Lower lobe of right lung (tissue), 2 donors: ENCODE measurements at regions not wholly inside any gene's neighbourhood (a gene's known extent, or its start where the extent isn't known, plus 50 kb on each side); places are given as distances from the start of the nearest gene placed in this dataset.
A peak's percentile ranks its signal among the peaks of the same experiment; 100 is the strongest.
"Not testable (repeated sequence)": the region's sequence is repeated elsewhere in the genome, so short reads cannot be mapped to it uniquely, and the experiment has no call there.

Source experiments
- ATAC-seq, 2 donors: fragments of 200-7000 bp; cut with Tn5 transposase; one replicate each; pipeline ENCODE4 v1.9.1; 2020 to 2022; ENCODE audit warnings: mild to moderate bottlenecking in 2 of 2, moderate library complexity in 2 of 2
- DNase-seq: peaks from one replicate; pipeline ENCODE4 v3.0.0-alpha.2; 2020
- H3K27ac ChIP-seq: fragments of 200-600 bp; one replicate; pipeline ENCODE4 v1.8.0; 2022
- H3K27me3 ChIP-seq: fragments of 200-600 bp; one replicate; pipeline ENCODE4 v1.8.0; 2022; ENCODE audit warnings: low read depth
- H3K36me3 ChIP-seq: fragments of 200-600 bp; one replicate; pipeline ENCODE4 v1.8.0; 2022; ENCODE audit warnings: mild to moderate bottlenecking
- H3K4me1 ChIP-seq: fragments of 200-600 bp; one replicate; pipeline ENCODE4 v1.8.0; 2022
- H3K4me3 ChIP-seq: fragments of 200-600 bp; one replicate; pipeline ENCODE4 v1.8.0; 2022; ENCODE audit warnings: mild to moderate bottlenecking
- H3K9me3 ChIP-seq: fragments of 200-600 bp; one replicate; pipeline ENCODE4 v1.8.0; 2022
- intact Hi-C: fragments of 100-400 bp; cut with DNase I; formaldehyde crosslinking; loops from one replicate; pipeline ENCODE4 v1.11.0; 2022
- TF ChIP-seq, protein P1 (sequence below): fragments of 200-600 bp; IDR thresholded peaks from one replicate; pipeline ENCODE4 v1.8.0; 2022; ENCODE audit warnings: antibody characterized with exemption, mild to moderate bottlenecking
- donor health status: DM: no; HTN: yes; CAD: no; lungs with severe emphysema.

DNA sequence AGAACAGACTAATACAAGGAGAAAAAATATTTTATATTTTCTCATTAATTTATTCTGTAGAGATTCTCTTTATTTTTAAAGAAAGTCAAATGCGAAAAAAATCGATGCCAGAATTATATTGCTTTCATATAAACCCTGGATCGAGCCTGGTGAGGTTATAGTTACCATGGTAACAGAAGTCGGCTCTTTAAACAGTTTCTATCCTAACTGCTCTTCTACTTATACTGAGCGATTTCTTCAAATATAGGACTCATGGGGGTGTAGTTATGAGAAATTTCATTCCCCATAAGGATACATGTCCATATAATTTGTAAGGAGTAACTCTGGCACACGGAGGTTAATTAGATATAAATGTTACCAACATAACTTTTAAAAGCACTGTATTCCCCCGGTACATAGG, 973.5 kb upstream of the NCAM2 start:
- Histone ChIP-seq H3K4me3 (no peak overlapping the region), H3K36me3 (no peaks in the 10 kb centered on the region), H3K4me1 (no peaks in the 10 kb centered on the region), H3K9me3 (no peaks in the 10 kb centered on the region), H3K27me3 (no peaks in the 10 kb centered on the region), H3K27ac (no peak overlapping the region)
- intact Hi-C loops: no loop called here
- DNase-seq (no peak), ATAC-seq (no peak)
- TF ChIP-seq, protein P1, sequence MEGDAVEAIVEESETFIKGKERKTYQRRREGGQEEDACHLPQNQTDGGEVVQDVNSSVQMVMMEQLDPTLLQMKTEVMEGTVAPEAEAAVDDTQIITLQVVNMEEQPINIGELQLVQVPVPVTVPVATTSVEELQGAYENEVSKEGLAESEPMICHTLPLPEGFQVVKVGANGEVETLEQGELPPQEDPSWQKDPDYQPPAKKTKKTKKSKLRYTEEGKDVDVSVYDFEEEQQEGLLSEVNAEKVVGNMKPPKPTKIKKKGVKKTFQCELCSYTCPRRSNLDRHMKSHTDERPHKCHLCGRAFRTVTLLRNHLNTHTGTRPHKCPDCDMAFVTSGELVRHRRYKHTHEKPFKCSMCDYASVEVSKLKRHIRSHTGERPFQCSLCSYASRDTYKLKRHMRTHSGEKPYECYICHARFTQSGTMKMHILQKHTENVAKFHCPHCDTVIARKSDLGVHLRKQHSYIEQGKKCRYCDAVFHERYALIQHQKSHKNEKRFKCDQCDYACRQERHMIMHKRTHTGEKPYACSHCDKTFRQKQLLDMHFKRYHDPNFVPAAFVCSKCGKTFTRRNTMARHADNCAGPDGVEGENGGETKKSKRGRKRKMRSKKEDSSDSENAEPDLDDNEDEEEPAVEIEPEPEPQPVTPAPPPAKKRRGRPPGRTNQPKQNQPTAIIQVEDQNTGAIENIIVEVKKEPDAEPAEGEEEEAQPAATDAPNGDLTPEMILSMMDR: no peak

DNA sequence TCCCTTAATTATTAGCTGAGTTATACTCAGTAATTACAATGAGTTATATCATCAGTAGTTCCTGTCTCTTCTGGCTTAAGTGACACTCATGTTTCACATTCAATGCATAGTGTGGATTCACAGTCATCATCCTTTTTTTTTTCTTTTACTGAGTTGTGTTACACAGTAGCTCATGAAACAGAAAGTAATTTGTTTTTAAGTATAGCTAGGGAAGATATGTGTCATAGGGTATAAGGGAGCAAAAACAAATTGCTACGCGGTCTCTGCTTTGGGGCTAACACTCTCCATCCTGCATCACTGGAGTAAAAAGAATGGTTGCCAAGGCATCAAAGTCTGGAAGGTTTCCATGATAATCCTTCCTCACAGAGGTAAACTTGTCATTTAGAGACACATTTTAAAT, 971.7 kb upstream of the NCAM2 start:
- intact Hi-C loops: no loop called here
- H3K4me3 ChIP-seq: no peak overlapping the region
- ATAC-seq (no peak), DNase-seq (no peak)
- no peaks in the 10 kb centered on the region for H3K36me3 ChIP-seq
- no peaks in the 10 kb centered on the region for H3K4me1 ChIP-seq
- no peaks in the 10 kb centered on the region for H3K27me3 ChIP-seq
- H3K9me3 ChIP-seq: no peaks in the 10 kb centered on the region
- TF ChIP-seq, protein P1: no peak
- H3K27ac ChIP-seq: no peak overlapping the region

DNA sequence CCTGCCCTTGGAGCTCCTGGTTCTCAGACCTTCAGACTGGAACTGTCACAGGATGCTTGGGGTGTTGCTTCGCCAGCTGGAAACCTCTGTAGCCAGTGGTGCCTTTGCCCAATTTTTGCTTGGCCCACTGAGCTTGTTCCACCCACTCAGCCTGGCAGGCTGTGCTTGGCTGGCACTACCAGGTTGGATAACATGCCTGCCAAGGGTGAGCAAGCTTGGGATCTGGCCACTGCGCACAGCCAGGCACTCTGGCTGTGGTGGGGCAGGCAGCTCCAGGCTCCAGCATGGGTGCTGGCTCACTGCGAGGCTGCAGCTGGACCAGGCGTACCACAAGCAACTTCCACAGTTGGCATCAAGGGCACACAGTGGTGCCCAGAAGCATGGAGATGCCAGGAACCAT, 967.8 kb upstream of the NCAM2 start:
- intact Hi-C loops: no loop called here
- ATAC-seq (peak in 1 of 2 donors; percentile 23), DNase-seq (no peak)
- H3K36me3 ChIP-seq: no peaks in the 10 kb centered on the region
- no peaks in the 10 kb centered on the region for H3K9me3 ChIP-seq
- H3K27ac ChIP-seq: no peak overlapping the region
- TF ChIP-seq, protein P1: no peak
- no peak overlapping the region for H3K4me3 ChIP-seq
- no peaks in the 10 kb centered on the region for H3K27me3 ChIP-seq
- no peaks in the 10 kb centered on the region for H3K4me1 ChIP-seq

DNA sequence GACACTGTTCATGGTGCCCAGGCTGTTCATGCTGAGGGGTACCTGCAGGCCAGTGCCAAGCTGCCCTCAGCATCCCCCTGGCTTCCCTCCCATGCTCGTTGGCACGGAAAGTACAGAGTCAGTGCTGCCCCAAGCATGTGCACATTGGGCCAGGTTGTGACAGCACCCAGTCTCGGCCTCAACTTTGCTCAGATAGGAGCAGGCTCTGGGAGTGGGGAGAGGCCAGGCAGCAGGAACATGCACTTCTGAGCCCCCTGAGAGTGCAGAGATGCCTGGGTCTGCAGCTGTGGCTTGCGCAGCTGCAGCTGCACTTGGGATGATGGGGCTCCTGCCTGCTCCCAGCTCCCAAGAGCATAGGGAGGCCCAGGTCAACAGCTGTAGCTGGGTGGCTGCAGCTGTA, 966.4 kb upstream of the NCAM2 start:
- Histone ChIP-seq H3K36me3 (no peaks in the 10 kb centered on the region), H3K9me3 (no peaks in the 10 kb centered on the region), H3K27ac (no peak overlapping the region), H3K4me1 (no peaks in the 10 kb centered on the region), H3K4me3 (no peak overlapping the region), H3K27me3 (no peaks in the 10 kb centered on the region)
- ATAC-seq (peak in 1 of 2 donors; percentile 38), DNase-seq (no peak)
- TF ChIP-seq, protein P1: no peak
- intact Hi-C loops: no loop called here

DNA sequence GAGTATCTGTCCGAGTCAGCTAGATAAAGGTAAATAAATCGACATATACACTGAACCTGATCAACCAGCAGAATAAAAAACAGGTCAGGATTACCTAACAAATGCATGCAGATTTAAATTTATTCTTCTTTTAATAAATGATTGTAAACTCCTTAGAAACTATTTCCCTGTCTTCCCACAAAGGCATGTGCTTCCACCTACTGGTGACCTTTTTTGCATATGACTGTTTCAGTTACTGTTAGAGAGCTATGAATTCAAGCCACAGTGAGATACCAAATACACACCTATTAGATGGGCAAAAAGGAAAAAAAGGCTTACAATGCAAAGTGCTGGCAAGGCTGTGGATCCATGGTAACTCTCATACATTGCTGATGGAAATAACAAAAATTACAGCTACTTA, 957.4 kb upstream of the NCAM2 start:
- TF ChIP-seq, protein P1: peak; percentile 12
- no peak for ATAC-seq
- no peaks in the 10 kb centered on the region for H3K27me3 ChIP-seq
- no peaks in the 10 kb centered on the region for H3K9me3 ChIP-seq
- intact Hi-C loops: no loop called here
- no peaks in the 10 kb centered on the region for H3K4me1 ChIP-seq
- H3K36me3 ChIP-seq: no peaks in the 10 kb centered on the region
- H3K27ac ChIP-seq: no peak overlapping the region
- H3K4me3 ChIP-seq: no peak overlapping the region
- DNase-seq: no peak

DNA sequence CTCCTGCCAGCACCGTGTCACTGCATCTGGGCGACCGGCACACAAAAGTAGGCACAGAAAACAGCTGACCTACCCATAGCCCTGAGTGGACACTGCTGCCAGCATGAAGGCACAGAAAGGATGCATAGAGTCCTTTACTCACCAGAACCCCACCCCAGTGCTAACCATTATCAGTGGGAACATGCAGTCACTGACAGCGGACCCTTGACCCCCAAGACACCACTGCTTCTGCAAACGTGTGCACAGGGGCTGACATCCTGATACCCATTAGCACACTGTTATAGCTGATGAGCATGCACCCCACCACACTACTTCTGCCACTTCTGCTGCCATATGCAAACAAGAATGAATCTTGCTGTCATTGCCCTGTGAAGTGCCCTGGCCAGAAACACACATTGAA, 953.0 kb upstream of the NCAM2 start:
- H3K27ac ChIP-seq: no peak overlapping the region
- ATAC-seq: no peak
- intact Hi-C loops: no loop called here
- H3K4me1 ChIP-seq: no peaks in the 10 kb centered on the region
- no peak for DNase-seq
- no peaks in the 10 kb centered on the region for H3K9me3 ChIP-seq
- H3K36me3 ChIP-seq: no peaks in the 10 kb centered on the region
- H3K27me3 ChIP-seq: no peaks in the 10 kb centered on the region
- TF ChIP-seq, protein P1: no peak
- H3K4me3 ChIP-seq: no peak overlapping the region

DNA sequence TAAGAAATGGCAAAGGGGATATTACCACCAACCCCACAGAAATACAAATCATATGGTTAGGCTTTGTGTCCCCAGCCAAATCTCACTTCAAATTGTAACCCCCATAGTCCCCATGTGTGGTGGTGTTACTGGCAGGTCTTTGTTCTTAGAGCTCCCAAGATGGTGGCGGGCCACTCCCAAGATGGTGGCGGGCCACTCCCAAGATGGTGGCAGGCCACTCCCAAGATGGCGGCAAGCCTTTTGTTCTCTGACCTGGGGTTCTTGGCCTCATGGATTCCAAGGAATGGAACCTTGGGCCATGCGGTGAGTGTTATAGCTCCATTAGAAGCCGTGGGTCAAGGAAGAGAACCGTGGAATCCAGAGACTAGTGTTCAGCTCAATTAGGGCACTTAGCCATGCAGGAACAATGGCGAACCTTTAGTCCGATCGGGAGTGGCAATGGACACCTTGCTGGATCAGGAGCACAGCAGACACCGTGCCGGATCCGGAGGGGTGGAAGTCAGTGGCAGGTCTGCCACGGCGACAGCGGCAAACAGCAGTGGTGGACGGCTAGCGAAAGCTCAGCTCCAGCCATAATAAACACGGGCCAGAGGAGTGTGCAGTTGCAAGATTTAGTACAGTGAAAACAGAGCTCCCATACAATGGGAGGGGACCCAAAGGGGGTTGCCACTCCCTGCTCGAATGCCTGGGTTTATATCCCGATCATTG, 949.9 kb upstream of the NCAM2 start:
- ATAC-seq, H3K9me3 ChIP-seq, H3K27me3 ChIP-seq, H3K4me1 ChIP-seq, H3K4me3 ChIP-seq, H3K27ac ChIP-seq, DNase-seq, intact Hi-C loops, H3K36me3 ChIP-seq: not testable (repeated sequence)
